CD4-positive, alpha-beta T cell (primary cell): ENCODE measurements at regions not wholly inside any gene's neighbourhood (a gene's known extent, or its start where the extent isn't known, plus 50 kb on each side); places are given as distances from the start of the nearest gene placed in this dataset.

Experiments
- ATAC-seq: fragments of 200-7000 bp; cut with Tn5 transposase; one replicate; pipeline ENCODE4 v1.10.0; 2022; ENCODE audit warnings: mild to moderate bottlenecking; ENCODE audit not compliant: poor library complexity
- CTCF ChIA-PET: fragments of 350-600 bp; sonication (Branson Sonifier 250); formaldehyde crosslinking; loops from one replicate; lab custom pipeline; 2021; ENCODE audit warnings: antibody characterized with exemption, inconsistent platforms; lab: Charles Lee
- POLR2A ChIA-PET: fragments of 350-600 bp; sonication (Branson Sonifier 250); formaldehyde crosslinking; loops from one replicate; lab custom pipeline; 2021; ENCODE audit warnings: antibody characterized with exemption, inconsistent platforms; lab: Charles Lee
- DNase-seq, 14 experiments: peaks; one replicate each; pipeline ENCODE4 v3.0.0-alpha.2; 2013 to 2020; ENCODE audit warnings: mixed read lengths in 2 of 14
- H3K27ac ChIP-seq, 2 donors: one replicate each; pipeline versions ENCODE4 v1.5.1 to v1.7.0; 2013; ENCODE audit warnings: low read length in 2 of 2, low read depth in 1 of 2, mild to moderate bottlenecking in 1 of 2
- H3K27me3 ChIP-seq, 2 experiments: 1 replicate in 1 of 2; 2 replicates in 1 of 2; pipeline versions ENCODE4 v1.6.1 to v1.7.0; 2013; ENCODE audit warnings: low read length in 2 of 2, control low read depth in 1 of 2, mild to moderate bottlenecking in 1 of 2, moderate library complexity in 1 of 2; ENCODE audit not compliant: insufficient read depth in 2 of 2, control insufficient read depth in 1 of 2
- H3K36me3 ChIP-seq: one replicate; pipeline ENCODE4 v1.6.1; 2013; ENCODE audit warnings: low read length, control low read depth; ENCODE audit not compliant: insufficient read depth
- H3K4me1 ChIP-seq: one replicate; pipeline ENCODE4 v1.6.1; 2013; ENCODE audit warnings: low read length, control low read depth; ENCODE audit not compliant: insufficient read depth
- H3K4me3 ChIP-seq: one replicate; pipeline ENCODE4 v1.5.1; 2013; ENCODE audit warnings: mild to moderate bottlenecking, low read length, moderate library complexity
- H3K9me3 ChIP-seq, 2 experiments: 1 replicate in 1 of 2; 2 replicates in 1 of 2; pipeline versions ENCODE4 v1.6.1 to v1.7.0; 2013; ENCODE audit warnings: low read length in 2 of 2, mild to moderate bottlenecking in 2 of 2, control low read depth in 1 of 2, moderate library complexity in 1 of 2; ENCODE audit not compliant: control insufficient read depth in 1 of 2, insufficient read depth in 1 of 2
- H3K27ac Mint-ChIP-seq: one replicate; pipeline ENCODE4 v1.8.0; 2020; ENCODE audit warnings: mixed read lengths
- H3K27me3 Mint-ChIP-seq: one replicate; pipeline ENCODE4 v1.8.0; 2021; ENCODE audit warnings: mixed read lengths
- H3K36me3 Mint-ChIP-seq: one replicate; pipeline ENCODE4 v1.8.0; 2021; ENCODE audit warnings: low read depth, mixed read lengths
- H3K4me1 Mint-ChIP-seq: one replicate; pipeline ENCODE4 v1.8.0; 2021; ENCODE audit warnings: low read depth, mixed read lengths
- H3K4me3 Mint-ChIP-seq: one replicate; pipeline ENCODE4 v1.8.0; 2020; ENCODE audit warnings: mild to moderate bottlenecking, mixed read lengths
- H3K9me3 Mint-ChIP-seq: one replicate; pipeline ENCODE4 v1.8.0; 2020; ENCODE audit warnings: mixed read lengths
- CTCF ChIP-seq: fragments of 200-600 bp; IDR thresholded peaks from one replicate; pipeline ENCODE4 v1.8.0; 2022; ENCODE audit warnings: antibody characterized with exemption, mild to moderate bottlenecking
- intact Hi-C, 2 experiments: fragments of 100-400 bp; cut with DNase I in 1 of 2; cut with micrococcal nuclease in 1 of 2; formaldehyde crosslinking; loops; one replicate each; pipeline versions ENCODE4 v1.15.1 to v1.9.0; 2023 to 2025; cut with DNase I, micrococcal nuclease

- DNase-seq (no peak), ATAC-seq (no peak)
- Histone ChIP-seq H3K36me3 (no peaks in the 10 kb centered on the region), H3K9me3 (no peaks in the 10 kb centered on the region), H3K4me3 (no peak overlapping the region), H3K27ac (no peak overlapping the region), H3K4me1 (no peaks in the 10 kb centered on the region), H3K27me3 (no peaks in the 10 kb centered on the region)
- Mint-ChIP-seq H3K27me3 (no peaks in the 10 kb centered on the region), H3K9me3 (no peaks in the 10 kb centered on the region), H3K36me3 (no peaks in the 10 kb centered on the region), H3K4me3 (no peak overlapping the region), H3K27ac (no peak overlapping the region), H3K4me1 (no peaks in the 10 kb centered on the region)
- intact Hi-C loops: loop anchor here in 1 of 2 experiments (5.0 kb wide), 1 partner anchor 620 kb away; no protein-coding TSS in a partner anchor
- ChIA-PET POLR2A (interaction anchor here (0.9 kb wide), 1 partner anchor 14 kb away, joined by 3 read pairs; no protein-coding TSS in a partner anchor), CTCF (no interaction called here)
- TF ChIP-seq CTCF: no peak
These were observed 111.1 kb upstream of the KLF7 start for GRCh38 chr2:207276858-207277257.

GRCh38 chr2:207279520-207279919 is 113.8 kb upstream of the KLF7 start:
- intact Hi-C loops: loop anchor here in 1 of 2 experiments (5.0 kb wide), 1 partner anchor 618 kb away; no protein-coding TSS in a partner anchor
- Histone ChIP-seq H3K4me3 (no peak overlapping the region), H3K9me3 (no peaks in the 10 kb centered on the region), H3K4me1 (no peaks in the 10 kb centered on the region), H3K27me3 (no peaks in the 10 kb centered on the region), H3K27ac (no peak overlapping the region), H3K36me3 (no peaks in the 10 kb centered on the region)
- Mint-ChIP-seq H3K4me3 (no peak overlapping the region), H3K27ac (no peak overlapping the region), H3K36me3 (no peaks in the 10 kb centered on the region), H3K27me3 (no peaks in the 10 kb centered on the region), H3K9me3 (no peaks in the 10 kb centered on the region), H3K4me1 (peaks cover 14% of the 10 kb centered on the region)
- DNase-seq: no peak
- POLR2A ChIA-PET: no interaction called here
- no peak for TF ChIP-seq CTCF
- ATAC-seq: no peak
- CTCF ChIA-PET: no interaction called here

- Mint-ChIP-seq H3K27ac (no peak overlapping the region), H3K4me1 (peaks cover 27% of the 10 kb centered on the region), H3K9me3 (no peaks in the 10 kb centered on the region), H3K4me3 (no peak overlapping the region), H3K36me3 (no peaks in the 10 kb centered on the region), H3K27me3 (no peaks in the 10 kb centered on the region)
- no peaks in the 10 kb centered on the region for H3K9me3 ChIP-seq
- DNase-seq: no peak
- H3K27ac ChIP-seq: no peak overlapping the region
- no peaks in the 10 kb centered on the region for H3K36me3 ChIP-seq
- ChIA-PET POLR2A (no interaction called here), CTCF (no interaction called here)
- ATAC-seq: no peak
- intact Hi-C loops: no loop called here
- H3K4me3 ChIP-seq: no peak overlapping the region
- TF ChIP-seq CTCF: no peak
- peaks cover 3% of the 10 kb centered on the region for H3K4me1 ChIP-seq
- no peaks in the 10 kb centered on the region for H3K27me3 ChIP-seq
These were observed 115.7 kb upstream of the KLF7 start for GRCh38 chr2:207281436-207281835.
